Left lung (tissue), 4 donors: ENCODE measurements at regions not wholly inside any gene's neighbourhood (a gene's known extent, or its start where the extent isn't known, plus 50 kb on each side); places are given as distances from the start of the nearest gene placed in this dataset.
"Not testable (repeated sequence)": the region's sequence is repeated elsewhere in the genome, so short reads cannot be mapped to it uniquely, and the experiment has no call there.

Experiments used
- ATAC-seq: fragments of 200-7000 bp; cut with Tn5 transposase; one replicate; pipeline ENCODE4 v1.9.1; 2020; ENCODE audit warnings: moderate library complexity
- DNase-seq, 4 donors: peaks; one replicate each; pipeline ENCODE4 v3.0.0-alpha.2; 2013 to 2020
- H3K27ac ChIP-seq, 2 donors: fragments of 200-600 bp; sonication (generic) in 1 of 2; one replicate each; pipeline versions ENCODE4 v1.5.0 to v1.8.0; 2020 to 2021
- H3K27me3 ChIP-seq, 2 donors: fragments of 200-600 bp; sonication (generic) in 1 of 2; one replicate each; pipeline versions ENCODE4 v1.5.0 to v1.8.0; 2020 to 2021
- H3K36me3 ChIP-seq, 2 donors: fragments of 200-600 bp; sonication (generic) in 1 of 2; one replicate each; pipeline versions ENCODE4 v1.5.0 to v1.8.0; 2020 to 2021
- H3K4me1 ChIP-seq, 2 donors: fragments of 200-600 bp; one replicate each; pipeline ENCODE4 v1.8.0; 2021
- H3K4me3 ChIP-seq, 2 donors: fragments of 200-600 bp; sonication (generic) in 1 of 2; one replicate each; pipeline versions ENCODE4 v1.5.0 to v1.8.0; 2020 to 2021; ENCODE audit warnings: mild to moderate bottlenecking in 1 of 2
- H3K9me3 ChIP-seq, 2 donors: fragments of 200-600 bp; sonication (generic) in 1 of 2; one replicate each; pipeline versions ENCODE4 v1.5.0 to v1.8.0; 2020 to 2021
- intact Hi-C, 2 donors: fragments of 100-400 bp; cut with DNase I; formaldehyde crosslinking; loops; one replicate each; pipeline versions ENCODE4 v1.11.2 to v1.14.2; 2022
- TF ChIP-seq, protein P1 (sequence below), 2 donors: fragments of 200-600 bp; sonication (generic) in 1 of 2; IDR thresholded peaks; one replicate each; pipeline versions ENCODE4 v1.5.0 to v1.8.0; 2021; ENCODE audit warnings: antibody characterized with exemption in 2 of 2
- donor health status: DM: no; HTN: yes; CAD: no.
- donor health status: DM: no; HTN: no; CAD: no.

GRCh38 chr20:17863577-17864292 lies 104.9 kb downstream of the SNX5 start:
- intact Hi-C loops, result no loop called here
- no peak overlapping the region for H3K27ac ChIP-seq
- no peaks in the 10 kb centered on the region for H3K36me3 ChIP-seq
- H3K27me3 ChIP-seq, result no peaks in the 10 kb centered on the region
- H3K9me3 ChIP-seq, result no peaks in the 10 kb centered on the region
- DNase-seq, result peak in 2 of 4 donors; percentile 36 to 62
- TF ChIP-seq, protein P1, sequence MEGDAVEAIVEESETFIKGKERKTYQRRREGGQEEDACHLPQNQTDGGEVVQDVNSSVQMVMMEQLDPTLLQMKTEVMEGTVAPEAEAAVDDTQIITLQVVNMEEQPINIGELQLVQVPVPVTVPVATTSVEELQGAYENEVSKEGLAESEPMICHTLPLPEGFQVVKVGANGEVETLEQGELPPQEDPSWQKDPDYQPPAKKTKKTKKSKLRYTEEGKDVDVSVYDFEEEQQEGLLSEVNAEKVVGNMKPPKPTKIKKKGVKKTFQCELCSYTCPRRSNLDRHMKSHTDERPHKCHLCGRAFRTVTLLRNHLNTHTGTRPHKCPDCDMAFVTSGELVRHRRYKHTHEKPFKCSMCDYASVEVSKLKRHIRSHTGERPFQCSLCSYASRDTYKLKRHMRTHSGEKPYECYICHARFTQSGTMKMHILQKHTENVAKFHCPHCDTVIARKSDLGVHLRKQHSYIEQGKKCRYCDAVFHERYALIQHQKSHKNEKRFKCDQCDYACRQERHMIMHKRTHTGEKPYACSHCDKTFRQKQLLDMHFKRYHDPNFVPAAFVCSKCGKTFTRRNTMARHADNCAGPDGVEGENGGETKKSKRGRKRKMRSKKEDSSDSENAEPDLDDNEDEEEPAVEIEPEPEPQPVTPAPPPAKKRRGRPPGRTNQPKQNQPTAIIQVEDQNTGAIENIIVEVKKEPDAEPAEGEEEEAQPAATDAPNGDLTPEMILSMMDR (IDR thresholded peaks at IDR 0.05), result no peak
- H3K4me3 ChIP-seq, result no peak overlapping the region
- no peak for ATAC-seq
- H3K4me1 ChIP-seq, result peaks cover 6 to 13% of the 10 kb centered on the region in 2 donors

- Histone ChIP-seq H3K9me3 (no peaks in the 10 kb centered on the region), H3K4me3 (no peak overlapping the region), H3K36me3 (no peaks in the 10 kb centered on the region), H3K27me3 (no peaks in the 10 kb centered on the region), H3K4me1 (peaks cover 6 to 13% of the 10 kb centered on the region in 2 donors), H3K27ac (no peak overlapping the region)
- TF ChIP-seq, protein P1 (IDR thresholded peaks at IDR 0.05), result no peak
- intact Hi-C loops, result no loop called here
- DNase-seq (no peak), ATAC-seq (no peak)
These were observed 105.4 kb downstream of the SNX5 start for GRCh38 chr20:17863209-17863576.

DNA sequence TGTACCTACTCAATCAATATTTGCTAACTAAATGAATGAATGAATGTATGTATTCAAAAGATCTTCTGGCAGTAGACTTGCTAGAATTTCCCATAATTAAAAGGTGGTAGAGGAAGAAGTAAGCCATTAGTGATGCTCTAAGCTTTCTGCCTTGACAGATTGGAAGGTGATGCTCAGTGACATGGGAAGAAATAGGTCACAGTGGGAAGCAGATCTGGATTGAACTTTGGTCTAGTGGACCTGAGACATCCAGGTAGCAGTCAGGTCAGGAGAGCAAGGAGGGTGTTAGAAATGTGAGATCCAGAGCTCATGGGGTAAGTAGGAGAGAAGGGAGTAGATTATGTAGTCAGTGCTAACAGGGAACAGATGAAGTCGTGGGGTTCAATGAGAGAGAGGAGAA lies 106.4 kb downstream of the SNX5 start:
- H3K4me3 ChIP-seq, result no peak overlapping the region
- no peaks in the 10 kb centered on the region for H3K9me3 ChIP-seq
- no peak for ATAC-seq
- H3K27ac ChIP-seq, result no peak overlapping the region
- H3K27me3 ChIP-seq, result no peaks in the 10 kb centered on the region
- peaks cover 6 to 13% of the 10 kb centered on the region in 2 donors for H3K4me1 ChIP-seq
- no peak for DNase-seq
- intact Hi-C loops, result no loop called here
- TF ChIP-seq, protein P1 (IDR thresholded peaks at IDR 0.05), result no peak
- H3K36me3 ChIP-seq, result no peaks in the 10 kb centered on the region

GRCh38 chr20:17861620-17862019 lies 107.0 kb downstream of the SNX5 start:
- H3K4me3 ChIP-seq, intact Hi-C loops, ATAC-seq, H3K9me3 ChIP-seq, H3K27me3 ChIP-seq, H3K36me3 ChIP-seq, DNase-seq, H3K27ac ChIP-seq: not testable (repeated sequence)
- peaks cover 6 to 13% of the 10 kb centered on the region in 2 donors for H3K4me1 ChIP-seq

DNA sequence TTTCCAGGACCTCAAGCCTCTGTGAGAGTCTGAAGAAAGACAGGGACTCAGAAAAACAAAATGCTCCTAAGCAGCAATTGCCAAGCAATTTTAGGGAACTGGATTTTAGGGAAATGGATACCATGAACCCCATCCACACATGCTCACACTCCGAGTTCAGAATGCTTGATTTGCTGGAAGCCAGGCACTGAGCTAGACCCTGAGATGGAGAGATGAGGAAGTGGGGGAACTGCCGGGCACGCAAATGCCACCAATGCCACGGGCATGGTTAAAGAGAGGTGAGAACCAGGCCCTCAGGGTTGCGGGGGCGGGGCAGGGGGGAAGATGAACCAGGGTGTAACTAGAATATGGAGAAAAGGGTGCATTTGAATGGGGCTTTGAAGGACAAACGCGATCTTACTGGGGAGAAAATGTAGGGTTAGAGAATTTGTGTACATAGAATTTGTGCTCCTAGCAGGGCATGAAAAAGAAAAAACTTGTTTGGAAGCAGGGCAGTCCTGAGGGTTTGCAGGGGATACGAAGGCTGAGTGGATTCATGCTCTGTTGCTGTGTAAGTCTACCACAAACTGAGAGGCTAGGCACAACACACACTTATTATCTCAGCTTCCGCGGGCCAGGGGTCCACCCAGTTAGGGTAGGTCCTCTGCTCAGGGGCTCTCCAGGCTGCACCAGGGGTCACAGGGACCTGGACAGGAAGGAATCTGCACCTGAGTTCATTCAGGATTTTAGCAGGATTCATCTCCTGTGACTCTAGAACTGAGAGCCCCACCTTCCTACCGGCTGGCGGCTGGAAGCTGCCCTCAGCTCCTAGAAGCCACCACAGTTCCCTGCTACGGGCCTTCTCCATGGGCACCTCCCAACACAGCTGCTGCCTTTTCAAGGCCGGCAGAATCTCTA lies 108.0 kb downstream of the SNX5 start:
- intact Hi-C loops, result no loop called here
- TF ChIP-seq, protein P1 (IDR thresholded peaks at IDR 0.05), result no peak
- Histone ChIP-seq H3K27me3 (no peaks in the 10 kb centered on the region), H3K27ac (no peak overlapping the region), H3K4me1 (peaks cover 6 to 13% of the 10 kb centered on the region in 2 donors), H3K9me3 (no peaks in the 10 kb centered on the region), H3K36me3 (no peaks in the 10 kb centered on the region), H3K4me3 (no peak overlapping the region)
- DNase-seq (no peak), ATAC-seq (no peak)
